ENCODE measurements at regions not wholly inside any gene's neighbourhood (a gene's known extent, or its start where the extent isn't known, plus 50 kb on each side); places are given as distances from the start of the nearest gene placed in this dataset.
A peak's percentile ranks its signal among the peaks of the same experiment; 100 is the strongest.
"Not testable (repeated sequence)": the region's sequence is repeated elsewhere in the genome, so short reads cannot be mapped to it uniquely, and the experiment has no call there.

DNA sequence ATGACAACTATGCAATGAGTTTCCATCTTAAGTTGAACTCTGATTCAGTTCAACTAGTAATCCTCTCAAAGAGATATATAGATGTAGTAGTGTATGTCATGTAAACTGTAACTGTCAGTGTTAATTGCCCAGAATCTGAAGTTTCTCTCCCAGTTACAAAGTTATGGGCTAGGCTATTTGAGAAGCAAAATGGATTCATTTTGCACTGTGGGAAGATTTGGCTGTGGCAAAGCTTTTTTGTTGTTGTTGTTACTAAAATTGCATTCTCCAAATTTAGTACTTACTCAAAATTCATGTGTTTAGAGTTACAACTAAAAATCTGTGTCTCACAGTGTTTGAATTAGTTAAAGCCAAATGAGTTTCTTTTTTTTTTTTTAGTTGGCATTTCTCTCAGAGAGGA, 219.0 kb downstream of the KCNJ2 start:
- no TSS peak for BruUV-seq (replicated peaks)
- TF ChIP-seq, protein P1, sequence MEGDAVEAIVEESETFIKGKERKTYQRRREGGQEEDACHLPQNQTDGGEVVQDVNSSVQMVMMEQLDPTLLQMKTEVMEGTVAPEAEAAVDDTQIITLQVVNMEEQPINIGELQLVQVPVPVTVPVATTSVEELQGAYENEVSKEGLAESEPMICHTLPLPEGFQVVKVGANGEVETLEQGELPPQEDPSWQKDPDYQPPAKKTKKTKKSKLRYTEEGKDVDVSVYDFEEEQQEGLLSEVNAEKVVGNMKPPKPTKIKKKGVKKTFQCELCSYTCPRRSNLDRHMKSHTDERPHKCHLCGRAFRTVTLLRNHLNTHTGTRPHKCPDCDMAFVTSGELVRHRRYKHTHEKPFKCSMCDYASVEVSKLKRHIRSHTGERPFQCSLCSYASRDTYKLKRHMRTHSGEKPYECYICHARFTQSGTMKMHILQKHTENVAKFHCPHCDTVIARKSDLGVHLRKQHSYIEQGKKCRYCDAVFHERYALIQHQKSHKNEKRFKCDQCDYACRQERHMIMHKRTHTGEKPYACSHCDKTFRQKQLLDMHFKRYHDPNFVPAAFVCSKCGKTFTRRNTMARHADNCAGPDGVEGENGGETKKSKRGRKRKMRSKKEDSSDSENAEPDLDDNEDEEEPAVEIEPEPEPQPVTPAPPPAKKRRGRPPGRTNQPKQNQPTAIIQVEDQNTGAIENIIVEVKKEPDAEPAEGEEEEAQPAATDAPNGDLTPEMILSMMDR (conservative IDR thresholded peaks at IDR 0.05): no peak
- no peak for TF ChIP-seq EZH2 (IDR thresholded peaks at IDR 0.05; ENCODE audit: low read depth)
- Histone ChIP-seq H3K79me2 (ENCODE audit: low read depth) (no peaks in the 10 kb centered on the region), H2AFZ (no peak overlapping the region), H3K4me2 (no peak overlapping the region), H3K4me3 (no peak overlapping the region), H3K9me3 (ENCODE audit: insufficient read depth, low read depth) (no peaks in the 10 kb centered on the region), H4K20me1 (ENCODE audit: insufficient read depth) (no peaks in the 10 kb centered on the region), H3K27ac (no peak overlapping the region), H3K36me3 (ENCODE audit: low read depth) (no peaks in the 10 kb centered on the region), H3F3A (ENCODE audit: insufficient read depth, low read depth) (no peaks in the 10 kb centered on the region), H3K4me1 (replicated peaks; ENCODE audit: insufficient read depth) (no peaks in the 10 kb centered on the region), H3K27me3 (ENCODE audit: insufficient read depth, low read depth) (no peaks in the 10 kb centered on the region), H3K9me2 (ENCODE audit: insufficient read depth) (no peaks in the 10 kb centered on the region)
- CTCF ChIA-PET: no interaction called here
- no peak for DNase-seq
- POLR2A ChIA-PET (ENCODE audit: unreplicated experiment): no interaction called here
- intact Hi-C loops (cut with micrococcal nuclease; ENCODE audit: unreplicated experiment): no loop called here

DNA sequence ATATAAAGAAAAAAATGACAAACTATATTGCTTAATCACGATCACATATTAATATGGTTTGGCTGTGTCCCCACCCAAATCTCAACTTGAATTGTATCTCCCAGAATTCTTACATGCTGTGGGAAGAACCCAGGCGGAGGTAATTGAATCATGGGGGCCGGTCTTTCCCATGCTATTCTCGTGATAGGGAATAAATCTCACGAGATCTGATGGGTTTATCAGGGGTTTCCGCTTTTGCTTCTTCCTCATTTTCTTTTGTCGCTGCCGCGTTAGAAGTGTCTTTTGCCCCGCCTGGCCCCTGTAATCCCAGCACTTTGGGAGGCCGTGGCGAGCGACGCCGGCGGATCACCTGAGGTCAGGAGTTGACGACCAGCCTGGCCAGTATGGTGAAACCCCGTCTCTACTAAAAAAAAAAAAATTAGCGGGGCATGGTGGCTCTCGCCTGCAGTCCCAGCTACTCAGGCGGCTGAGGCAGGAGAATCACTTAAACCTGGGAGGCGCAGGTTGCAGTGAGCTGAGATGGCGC, 220.0 kb downstream of the KCNJ2 start:
- intact Hi-C loops (cut with micrococcal nuclease; ENCODE audit: unreplicated experiment); H3K9me2 ChIP-seq (ENCODE audit: insufficient read depth); H3K79me2 ChIP-seq (ENCODE audit: low read depth); H3K4me1 ChIP-seq (replicated peaks; ENCODE audit: insufficient read depth); H2AFZ ChIP-seq; BruUV-seq (replicated peaks); POLR2A ChIA-PET (ENCODE audit: unreplicated experiment); H3K27ac ChIP-seq; H3K4me2 ChIP-seq; DNase-seq; H4K20me1 ChIP-seq (ENCODE audit: insufficient read depth); H3F3A ChIP-seq (ENCODE audit: insufficient read depth, low read depth); CTCF ChIA-PET; H3K27me3 ChIP-seq (ENCODE audit: insufficient read depth, low read depth); H3K36me3 ChIP-seq (ENCODE audit: low read depth); H3K4me3 ChIP-seq; H3K9me3 ChIP-seq (ENCODE audit: insufficient read depth, low read depth): not testable (repeated sequence)

DNA sequence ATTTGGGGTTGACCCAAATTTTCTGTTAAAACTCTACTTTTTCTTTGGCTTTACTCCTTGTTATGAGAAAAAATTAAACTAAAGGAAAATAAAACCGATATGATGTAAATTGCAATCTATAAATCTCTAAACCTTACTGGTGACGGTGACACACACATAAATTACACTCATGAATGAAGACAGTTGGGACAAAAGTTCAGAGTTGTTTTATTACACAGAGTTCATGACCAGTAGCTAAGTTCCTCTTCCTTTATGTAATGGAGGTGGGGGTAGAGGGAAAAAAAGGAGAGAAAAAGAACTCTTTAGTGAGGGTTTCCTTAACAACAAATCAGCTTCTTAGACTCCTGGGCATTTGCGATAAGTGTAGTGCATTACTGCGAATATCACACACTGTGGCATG, 220.7 kb downstream of the KCNJ2 start:
- ChIA-PET POLR2A (ENCODE audit: unreplicated experiment) (no interaction called here), CTCF (no interaction called here)
- Histone ChIP-seq H3K79me2 (ENCODE audit: low read depth) (no peaks in the 10 kb centered on the region), H2AFZ (peak overlapping the region; percentile 53; the same call in 1 of the 2 replicates), H3K4me3 (no peak overlapping the region), H3K27ac (no peak overlapping the region), H4K20me1 (ENCODE audit: insufficient read depth) (no peaks in the 10 kb centered on the region), H3K27me3 (ENCODE audit: insufficient read depth, low read depth) (no peaks in the 10 kb centered on the region), H3K4me1 (replicated peaks; ENCODE audit: insufficient read depth) (no peaks in the 10 kb centered on the region), H3F3A (ENCODE audit: insufficient read depth, low read depth) (no peaks in the 10 kb centered on the region), H3K9me3 (ENCODE audit: insufficient read depth, low read depth) (0 out of 2 replicates have a peak, but pooled peaks cover 3% of the 10 kb centered on the region), H3K9me2 (ENCODE audit: insufficient read depth) (no peaks in the 10 kb centered on the region), H3K36me3 (ENCODE audit: low read depth) (no peaks in the 10 kb centered on the region), H3K4me2 (no peak overlapping the region)
- BruUV-seq (replicated peaks): no TSS peak
- TF ChIP-seq EZH2 (IDR thresholded peaks at IDR 0.05; ENCODE audit: low read depth): no peak
- TF ChIP-seq, protein P1 (conservative IDR thresholded peaks at IDR 0.05): no peak
- intact Hi-C loops (cut with micrococcal nuclease; ENCODE audit: unreplicated experiment): no loop called here
- DNase-seq: no peak

All from PC-9 (cell line).